ENCODE measurements at regions not wholly inside any gene's neighbourhood (a gene's known extent, or its start where the extent isn't known, plus 50 kb on each side); places are given as distances from the start of the nearest gene placed in this dataset.

DNA sequence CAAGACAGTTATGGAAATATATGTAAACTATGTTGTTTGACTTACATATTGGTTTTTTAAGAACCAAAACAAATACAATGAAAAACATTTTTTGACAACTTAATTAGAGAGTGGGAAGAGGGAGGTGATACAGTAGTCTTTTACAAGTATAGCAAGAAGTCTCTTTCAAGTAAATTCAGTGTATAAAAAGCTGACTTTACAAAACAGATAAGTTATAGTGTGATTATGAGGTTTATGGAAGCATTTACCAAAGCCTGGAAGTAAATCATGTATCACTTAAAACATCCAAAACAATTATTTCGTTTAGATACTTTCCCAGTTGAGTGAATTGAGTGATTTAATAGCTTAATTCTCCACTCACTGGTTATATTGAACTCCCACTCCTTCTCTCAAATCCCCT is 66.7 kb upstream of the SLC4A10 start:
- TF ChIP-seq FOXM1 (IDR thresholded peaks at IDR 0.05; ENCODE audit: borderline replicate concordance, low read depth) (no peak), EP300 (IDR thresholded peaks at IDR 0.05; ENCODE audit: borderline replicate concordance) (no peak), RAD21 (IDR thresholded peaks at IDR 0.05; ENCODE audit: low read depth) (no peak), TAF1 (IDR thresholded peaks at IDR 0.05; ENCODE audit: low read depth) (no peak), NFIC (IDR thresholded peaks at IDR 0.05) (no peak), TCF12 (IDR thresholded peaks at IDR 0.05; ENCODE audit: low read depth) (no peak), CEBPB (IDR thresholded peaks at IDR 0.05) (no peak), YY1 (IDR thresholded peaks at IDR 0.05; ENCODE audit: low read depth) (no peak), ZBTB7A (IDR thresholded peaks at IDR 0.05; ENCODE audit: low read depth) (no peak), TEAD4 (IDR thresholded peaks at IDR 0.05) (no peak), CREB1 (IDR thresholded peaks at IDR 0.05; ENCODE audit: low read depth) (no peak), EGR1 (IDR thresholded peaks at IDR 0.05) (no peak)
- TF ChIP-seq, protein P1, sequence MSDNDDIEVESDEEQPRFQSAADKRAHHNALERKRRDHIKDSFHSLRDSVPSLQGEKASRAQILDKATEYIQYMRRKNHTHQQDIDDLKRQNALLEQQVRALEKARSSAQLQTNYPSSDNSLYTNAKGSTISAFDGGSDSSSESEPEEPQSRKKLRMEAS (IDR thresholded peaks at IDR 0.05): no peak
- TF ChIP-seq, protein P2, sequence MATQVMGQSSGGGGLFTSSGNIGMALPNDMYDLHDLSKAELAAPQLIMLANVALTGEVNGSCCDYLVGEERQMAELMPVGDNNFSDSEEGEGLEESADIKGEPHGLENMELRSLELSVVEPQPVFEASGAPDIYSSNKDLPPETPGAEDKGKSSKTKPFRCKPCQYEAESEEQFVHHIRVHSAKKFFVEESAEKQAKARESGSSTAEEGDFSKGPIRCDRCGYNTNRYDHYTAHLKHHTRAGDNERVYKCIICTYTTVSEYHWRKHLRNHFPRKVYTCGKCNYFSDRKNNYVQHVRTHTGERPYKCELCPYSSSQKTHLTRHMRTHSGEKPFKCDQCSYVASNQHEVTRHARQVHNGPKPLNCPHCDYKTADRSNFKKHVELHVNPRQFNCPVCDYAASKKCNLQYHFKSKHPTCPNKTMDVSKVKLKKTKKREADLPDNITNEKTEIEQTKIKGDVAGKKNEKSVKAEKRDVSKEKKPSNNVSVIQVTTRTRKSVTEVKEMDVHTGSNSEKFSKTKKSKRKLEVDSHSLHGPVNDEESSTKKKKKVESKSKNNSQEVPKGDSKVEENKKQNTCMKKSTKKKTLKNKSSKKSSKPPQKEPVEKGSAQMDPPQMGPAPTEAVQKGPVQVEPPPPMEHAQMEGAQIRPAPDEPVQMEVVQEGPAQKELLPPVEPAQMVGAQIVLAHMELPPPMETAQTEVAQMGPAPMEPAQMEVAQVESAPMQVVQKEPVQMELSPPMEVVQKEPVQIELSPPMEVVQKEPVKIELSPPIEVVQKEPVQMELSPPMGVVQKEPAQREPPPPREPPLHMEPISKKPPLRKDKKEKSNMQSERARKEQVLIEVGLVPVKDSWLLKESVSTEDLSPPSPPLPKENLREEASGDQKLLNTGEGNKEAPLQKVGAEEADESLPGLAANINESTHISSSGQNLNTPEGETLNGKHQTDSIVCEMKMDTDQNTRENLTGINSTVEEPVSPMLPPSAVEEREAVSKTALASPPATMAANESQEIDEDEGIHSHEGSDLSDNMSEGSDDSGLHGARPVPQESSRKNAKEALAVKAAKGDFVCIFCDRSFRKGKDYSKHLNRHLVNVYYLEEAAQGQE (IDR thresholded peaks at IDR 0.05; ENCODE audit: low read depth): no peak
- TF ChIP-seq, protein P3, sequence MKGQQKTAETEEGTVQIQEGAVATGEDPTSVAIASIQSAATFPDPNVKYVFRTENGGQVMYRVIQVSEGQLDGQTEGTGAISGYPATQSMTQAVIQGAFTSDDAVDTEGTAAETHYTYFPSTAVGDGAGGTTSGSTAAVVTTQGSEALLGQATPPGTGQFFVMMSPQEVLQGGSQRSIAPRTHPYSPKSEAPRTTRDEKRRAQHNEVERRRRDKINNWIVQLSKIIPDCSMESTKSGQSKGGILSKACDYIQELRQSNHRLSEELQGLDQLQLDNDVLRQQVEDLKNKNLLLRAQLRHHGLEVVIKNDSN (IDR thresholded peaks at IDR 0.05): no peak

DNA sequence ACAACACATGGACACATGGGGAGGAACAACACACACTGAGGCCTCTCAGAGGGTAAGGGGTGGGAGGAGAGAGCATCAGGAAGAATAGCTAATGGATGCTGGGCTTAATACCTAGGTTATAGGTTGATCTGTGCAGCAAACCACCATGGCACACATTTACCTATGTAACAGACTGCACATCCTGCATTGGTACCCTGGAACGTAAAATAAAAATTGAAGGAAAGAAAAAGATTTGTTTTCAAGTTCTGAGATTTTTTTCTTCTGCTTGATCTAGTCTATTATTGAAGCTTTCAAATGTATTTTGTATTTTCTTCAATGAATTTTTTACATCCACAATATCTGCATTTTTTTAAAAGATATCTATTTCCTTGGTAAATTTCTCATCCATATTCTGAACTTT is 59.3 kb upstream of the SLC4A10 start:
- TF ChIP-seq, protein P2 (IDR thresholded peaks at IDR 0.05; ENCODE audit: low read depth): no peak
- TF ChIP-seq CREB1 (IDR thresholded peaks at IDR 0.05; ENCODE audit: low read depth) (no peak), TCF12 (IDR thresholded peaks at IDR 0.05; ENCODE audit: low read depth) (no peak), NFIC (IDR thresholded peaks at IDR 0.05) (no peak), TEAD4 (IDR thresholded peaks at IDR 0.05) (no peak), ZBTB7A (IDR thresholded peaks at IDR 0.05; ENCODE audit: low read depth) (no peak), EGR1 (IDR thresholded peaks at IDR 0.05) (no peak), EP300 (IDR thresholded peaks at IDR 0.05; ENCODE audit: borderline replicate concordance) (no peak), RAD21 (IDR thresholded peaks at IDR 0.05; ENCODE audit: low read depth) (no peak), YY1 (IDR thresholded peaks at IDR 0.05; ENCODE audit: low read depth) (no peak), CEBPB (IDR thresholded peaks at IDR 0.05) (no peak)
- TF ChIP-seq, protein P3 (IDR thresholded peaks at IDR 0.05): no peak

DNA sequence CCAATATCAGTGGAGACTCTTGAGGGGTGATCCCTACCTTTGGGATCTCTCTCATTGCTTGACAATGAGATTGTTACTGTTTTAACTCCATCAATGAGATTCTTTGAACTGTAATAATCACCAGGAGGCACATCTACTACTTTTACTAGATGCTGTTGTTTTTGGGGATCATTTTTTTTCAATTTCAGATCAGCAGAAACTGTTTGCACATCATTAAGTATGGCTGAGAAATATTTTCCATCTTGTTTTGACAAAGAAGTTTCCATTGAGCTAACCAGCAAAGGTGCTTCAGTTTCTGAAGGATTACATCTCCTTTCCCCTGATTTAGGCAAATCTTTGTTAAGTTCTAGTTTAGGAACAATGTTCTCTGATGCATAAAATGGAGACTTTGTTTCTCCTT is 54.8 kb upstream of the SLC4A10 start:
- TF ChIP-seq TAF1 (IDR thresholded peaks at IDR 0.05; ENCODE audit: low read depth): no peak
- no peak for TF ChIP-seq FOXM1 (IDR thresholded peaks at IDR 0.05; ENCODE audit: borderline replicate concordance, low read depth)
- TF ChIP-seq CREB1 (IDR thresholded peaks at IDR 0.05; ENCODE audit: low read depth): no peak
- TF ChIP-seq, protein P3 (IDR thresholded peaks at IDR 0.05): no peak
- no peak for TF ChIP-seq EGR1 (IDR thresholded peaks at IDR 0.05)
- TF ChIP-seq TEAD4 (IDR thresholded peaks at IDR 0.05): no peak

DNA sequence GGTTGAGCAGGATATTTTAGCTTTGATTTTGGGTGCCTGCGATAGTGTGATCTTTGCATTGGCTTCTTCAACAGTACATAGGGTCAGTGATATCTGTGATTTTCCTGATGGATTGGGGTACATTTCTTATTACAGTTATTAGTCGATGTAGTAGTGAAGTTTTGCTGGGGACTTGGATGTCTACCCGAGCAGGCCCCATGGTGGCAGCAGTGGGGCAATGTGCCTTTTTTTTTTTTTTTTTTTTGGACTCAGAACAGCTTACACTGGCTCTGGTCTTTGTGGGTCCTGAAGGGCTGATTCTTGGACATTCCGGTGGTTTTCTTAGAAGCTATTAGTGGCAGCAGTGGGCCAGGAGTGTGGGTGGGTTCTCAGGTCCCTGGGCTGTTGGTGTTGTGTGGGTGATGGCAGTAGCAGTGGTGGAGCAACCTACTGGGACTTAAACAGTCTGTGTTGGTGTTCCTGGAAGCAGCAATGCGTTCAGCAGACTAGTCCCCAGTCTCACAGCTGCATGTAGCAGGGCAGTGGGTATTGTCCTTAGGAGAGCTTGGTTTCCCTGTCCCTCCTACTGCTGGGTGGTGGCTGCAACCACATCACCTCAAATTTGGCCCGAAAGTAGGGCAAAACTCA is 53.7 kb upstream of the SLC4A10 start:
- TF ChIP-seq CREB1 (IDR thresholded peaks at IDR 0.05; ENCODE audit: low read depth) (no peak), CEBPB (IDR thresholded peaks at IDR 0.05) (no peak), EGR1 (IDR thresholded peaks at IDR 0.05) (no peak), RAD21 (IDR thresholded peaks at IDR 0.05; ENCODE audit: low read depth) (peak; percentile 19; the same call in 1 of the 2 replicates), ZBTB7A (IDR thresholded peaks at IDR 0.05; ENCODE audit: low read depth) (no peak), YY1 (IDR thresholded peaks at IDR 0.05; ENCODE audit: low read depth) (no peak)
- TF ChIP-seq, protein P3 (IDR thresholded peaks at IDR 0.05): no peak
- TF ChIP-seq, protein P2 (IDR thresholded peaks at IDR 0.05; ENCODE audit: low read depth): no peak
